Islet of Langerhans (tissue), 1 donor: ENCODE measurements at regions not wholly inside any gene's neighbourhood (a gene's known extent, or its start where the extent isn't known, plus 50 kb on each side); places are given as distances from the start of the nearest gene placed in this dataset.
"Not testable (repeated sequence)": the region's sequence is repeated elsewhere in the genome, so short reads cannot be mapped to it uniquely, and the experiment has no call there.

Source experiments
- FAIRE-seq: peaks from one replicate; lab custom pipeline; 2011; peaks lifted over from hg19 to GRCh38; lab: Jason Lieb, UNC

- no peak for FAIRE-seq
Measured at GRCh38 chr5:29662876-29663275, 1530.6 kb upstream of the CDH6 start.

DNA sequence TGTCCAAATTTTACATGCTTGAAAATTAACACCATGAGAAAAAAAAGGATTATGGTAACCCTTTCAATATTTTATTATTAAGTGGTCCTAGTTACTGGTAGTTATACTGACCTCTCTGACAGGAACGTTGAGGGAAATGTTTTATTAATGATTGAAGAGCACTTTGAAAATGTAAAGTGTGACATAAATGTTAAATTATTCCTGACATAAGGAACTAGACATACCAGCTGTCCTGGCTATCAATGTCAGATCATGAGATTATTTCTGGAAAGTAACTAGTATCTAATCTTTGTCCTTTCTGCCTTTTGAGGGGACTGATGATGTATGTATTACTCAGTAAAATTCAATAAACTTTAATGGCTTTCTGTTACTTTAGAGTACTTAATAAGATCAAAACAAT, 1538.5 kb upstream of the CDH6 start:
- FAIRE-seq: no peak

DNA sequence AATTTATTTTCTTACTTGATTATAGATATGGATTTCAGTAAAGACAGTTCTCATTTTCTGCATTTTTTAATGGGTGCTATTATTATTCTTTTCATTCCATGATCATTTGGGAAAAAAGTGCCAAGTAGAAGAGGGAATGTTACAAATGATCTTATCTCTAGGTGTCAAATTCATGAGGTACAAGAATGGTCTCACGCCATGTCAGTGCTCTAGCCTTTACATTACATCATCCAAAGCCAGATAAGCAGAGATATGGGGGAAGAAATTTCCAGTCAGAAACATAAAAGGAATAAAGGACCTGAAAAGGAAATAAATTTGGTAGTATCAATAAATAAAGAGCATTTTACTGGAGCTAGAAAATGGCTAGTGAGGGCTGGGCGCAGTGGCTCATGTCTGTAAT, 1544.2 kb upstream of the CDH6 start:
- no peak for FAIRE-seq

DNA sequence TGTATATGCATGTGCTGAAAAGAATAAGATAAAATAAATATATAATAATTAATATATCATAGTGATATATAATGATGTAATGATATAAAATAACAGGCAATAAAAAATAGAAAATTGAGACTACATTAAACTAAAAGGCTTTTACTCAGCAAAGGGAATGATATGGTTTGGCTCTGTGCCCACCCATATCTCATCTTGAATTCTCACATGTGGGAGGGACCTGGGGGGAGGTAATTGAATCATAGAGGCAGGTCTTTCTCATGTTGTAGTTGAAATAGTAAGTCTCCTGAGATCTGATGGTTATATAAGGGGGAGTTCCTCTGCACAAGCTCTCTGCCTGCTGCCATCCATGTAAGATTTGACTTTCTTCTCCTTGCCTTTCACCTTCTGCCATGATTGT, 1550.9 kb upstream of the CDH6 start:
- FAIRE-seq: no peak

DNA sequence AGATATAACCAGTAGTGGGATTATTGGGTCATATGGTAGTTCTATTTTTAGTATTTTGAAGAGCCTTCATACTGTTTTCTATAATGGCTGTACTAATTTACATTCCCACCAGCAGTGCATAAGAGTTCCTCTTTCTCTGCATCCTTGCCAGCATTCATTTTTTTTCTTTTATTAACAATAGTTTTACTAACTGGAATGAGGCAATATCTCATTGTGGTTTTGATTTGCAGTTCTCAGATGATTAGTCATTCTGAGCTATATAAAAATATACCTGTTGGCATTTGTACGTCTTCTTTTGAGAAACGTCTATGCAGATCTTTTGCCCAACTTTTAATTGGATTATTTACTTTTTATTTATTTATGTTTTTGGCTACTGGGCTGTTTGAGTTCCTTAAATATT, 1579.3 kb upstream of the CDH6 start:
- FAIRE-seq: no peak

GRCh38 chr5:29588236-29588635, 1605.2 kb upstream of the CDH6 start:
- FAIRE-seq: no peak

GRCh38 chr5:29587832-29588231, 1605.7 kb upstream of the CDH6 start:
- FAIRE-seq: no peak

- FAIRE-seq: no peak
Measured at GRCh38 chr5:29568028-29568427, 1625.5 kb upstream of the CDH6 start.

- FAIRE-seq: no peak
Measured at GRCh38 chr5:29561564-29561963, 1631.9 kb upstream of the CDH6 start.

DNA sequence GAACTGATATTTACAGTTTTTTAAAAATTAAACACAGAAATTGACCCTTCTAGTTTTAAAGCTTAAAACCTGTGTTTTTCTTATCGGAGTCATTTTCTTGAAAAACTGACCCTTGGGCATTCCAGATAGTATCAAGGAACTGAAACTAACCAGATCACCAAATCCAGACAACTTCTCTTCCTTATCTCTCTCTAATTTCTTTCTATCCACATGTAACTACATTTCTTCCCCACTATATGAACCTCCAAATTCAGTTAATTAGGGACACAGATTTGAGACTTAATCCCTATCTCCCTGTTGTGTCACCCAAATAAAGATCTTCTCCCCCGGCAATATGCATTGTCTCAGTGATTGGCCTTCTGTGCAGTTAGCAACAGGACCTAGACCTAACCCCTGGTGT, 1643.0 kb upstream of the CDH6 start:
- FAIRE-seq: no peak

GRCh38 chr5:29548262-29548661, 1645.2 kb upstream of the CDH6 start:
- FAIRE-seq: no peak

- no peak for FAIRE-seq
Measured at GRCh38 chr5:29547236-29547865, 1646.1 kb upstream of the CDH6 start.

GRCh38 chr5:29543501-29543900, 1650.0 kb upstream of the CDH6 start:
- FAIRE-seq: no peak

DNA sequence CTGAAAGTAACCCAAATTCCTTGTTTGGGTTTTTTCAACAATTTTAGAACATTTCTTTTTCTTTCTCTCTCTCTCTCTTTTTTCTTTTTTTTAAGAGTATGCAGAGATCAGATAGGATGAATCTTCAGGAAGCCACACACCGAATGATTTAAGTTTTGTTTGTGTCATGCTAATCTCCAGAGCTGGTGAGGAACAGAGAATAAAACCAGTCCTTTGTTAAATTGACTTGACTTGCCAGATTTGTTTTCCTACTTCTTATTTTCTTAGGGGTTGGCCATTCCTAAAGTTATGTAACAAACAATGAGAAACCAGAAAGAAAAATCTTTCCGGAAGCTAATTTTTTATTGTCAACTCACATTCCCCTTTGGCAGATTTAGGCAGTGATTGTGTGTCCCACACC, 1669.3 kb upstream of the CDH6 start:
- FAIRE-seq: no peak

DNA sequence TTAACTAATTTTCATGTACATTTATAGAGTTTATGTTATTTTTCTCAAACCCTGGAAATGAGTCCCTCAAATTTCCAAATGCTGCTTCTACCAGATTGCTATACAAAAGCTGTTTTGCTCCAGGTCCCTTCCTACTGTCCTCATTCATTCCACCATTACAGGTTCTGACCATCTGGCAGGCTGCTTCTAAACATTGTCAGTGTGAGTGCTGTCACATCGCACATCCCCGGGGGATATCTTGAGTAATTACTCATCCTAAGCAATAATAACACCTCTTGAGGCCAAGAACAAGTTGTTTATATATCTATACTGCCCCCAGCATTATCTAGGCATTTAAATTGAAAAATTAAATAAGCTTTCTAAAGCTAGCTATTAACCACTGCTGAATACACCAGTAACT, 1675.3 kb upstream of the CDH6 start:
- no peak for FAIRE-seq

GRCh38 chr5:29516224-29516623, 1677.3 kb upstream of the CDH6 start:
- FAIRE-seq: no peak

- no peak for FAIRE-seq
Measured at GRCh38 chr5:29508131-29508530, 1685.4 kb upstream of the CDH6 start.

DNA sequence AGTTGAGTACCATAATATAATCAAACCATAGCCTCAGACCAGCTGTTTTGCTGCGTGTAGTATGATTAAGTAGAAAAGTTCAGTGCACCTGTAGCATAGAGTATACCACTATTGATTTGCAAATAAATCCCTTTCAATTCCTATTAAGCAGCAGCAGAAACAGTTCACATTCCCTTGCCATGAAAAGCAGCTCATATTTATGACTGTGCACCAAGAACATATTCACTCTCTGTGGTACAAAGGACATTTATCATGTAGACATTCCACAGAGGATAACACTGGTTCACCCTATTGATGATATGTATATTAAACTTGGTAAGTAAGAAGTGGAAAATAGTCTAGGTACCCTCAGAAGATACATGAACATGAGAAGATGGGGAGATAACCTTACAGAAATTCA, 1689.1 kb upstream of the CDH6 start:
- no peak for FAIRE-seq

- FAIRE-seq: no peak
Measured at GRCh38 chr5:29498860-29499259, 1694.6 kb upstream of the CDH6 start.

DNA sequence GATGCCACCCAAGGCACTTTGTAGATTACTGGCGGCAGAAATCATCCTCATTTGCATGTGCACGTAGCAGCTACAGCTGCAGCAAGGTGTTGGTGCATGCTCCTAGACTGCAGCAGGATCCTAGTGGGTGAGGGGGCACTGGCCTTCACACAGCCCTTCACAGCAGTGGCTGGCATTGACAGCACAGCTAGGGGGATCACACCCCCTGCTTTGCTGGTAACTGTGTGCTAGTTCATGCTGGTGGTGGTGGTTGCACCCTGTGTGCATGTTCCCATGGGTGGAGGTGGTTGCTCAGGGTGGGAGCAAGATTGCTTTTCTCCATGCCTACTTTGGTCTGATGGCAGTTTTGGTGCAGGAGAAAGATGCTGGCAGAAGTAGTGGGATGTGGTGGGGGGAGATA, 1695.1 kb upstream of the CDH6 start:
- no peak for FAIRE-seq

GRCh38 chr5:29485333-29485732, 1708.2 kb upstream of the CDH6 start:
- no peak for FAIRE-seq

DNA sequence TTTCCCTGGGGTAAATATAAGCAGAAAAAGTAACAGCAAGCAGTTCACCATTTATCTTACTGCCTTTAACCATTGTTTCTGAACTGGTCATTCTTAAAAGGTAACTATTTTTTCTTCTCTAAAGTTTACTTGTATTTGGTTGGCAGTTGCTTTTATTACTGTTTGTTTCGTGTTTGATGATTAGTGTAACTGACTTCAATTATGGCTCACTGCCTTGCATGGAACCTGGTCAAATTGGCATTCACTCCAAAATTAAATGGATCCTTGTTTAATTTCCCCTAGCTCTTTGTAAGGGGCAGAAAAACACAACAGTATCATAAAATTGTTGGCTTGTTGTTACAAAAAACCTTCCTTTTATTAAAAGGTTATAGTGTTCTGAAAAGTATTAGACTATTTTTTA, 1723.9 kb upstream of the CDH6 start:
- no peak for FAIRE-seq

GRCh38 chr5:29462241-29462640, 1731.2 kb upstream of the CDH6 start:
- FAIRE-seq: no peak

- no peak for FAIRE-seq
Measured at GRCh38 chr5:29460971-29461559, 1732.4 kb upstream of the CDH6 start.

DNA sequence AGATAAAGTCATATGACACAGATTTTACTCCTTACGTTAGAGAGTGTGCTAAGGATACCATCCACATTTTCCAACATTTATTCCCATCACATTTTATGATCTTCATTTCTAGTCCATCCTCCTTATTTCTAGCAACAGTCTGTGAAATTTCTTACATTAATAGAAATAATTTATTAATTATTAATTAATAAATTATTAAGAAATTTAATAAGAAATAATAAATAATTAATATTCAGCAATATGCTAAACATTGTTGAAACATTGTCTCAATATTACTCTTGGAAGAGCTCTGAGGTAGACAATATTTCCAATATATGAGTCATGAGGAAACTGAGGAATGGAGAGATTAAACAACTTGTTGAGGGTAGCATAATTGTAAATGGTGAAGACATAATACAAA, 1742.5 kb upstream of the CDH6 start:
- FAIRE-seq: not testable (repeated sequence)
